ENCODE measurements at regions not wholly inside any gene's neighbourhood (a gene's known extent, or its start where the extent isn't known, plus 50 kb on each side); places are given as distances from the start of the nearest gene placed in this dataset.

- H3K27me3 ChIP-seq (replicated peaks; ENCODE audit: insufficient read depth), result no peaks in the 10 kb centered on the region
- in situ Hi-C loops (cut with MboI), result no loop called here
- TF ChIP-seq EZH2phosphoT487 (IDR thresholded peaks at IDR 0.05; ENCODE audit: insufficient read depth, low read depth) (no peak), EZH2 (IDR thresholded peaks at IDR 0.05; ENCODE audit: insufficient read depth, poor library complexity, severe bottlenecking) (no peak)
- no peak overlapping the region for H2AFZ ChIP-seq
- H3K36me3 ChIP-seq (ENCODE audit: low read depth), result no peaks in the 10 kb centered on the region
- DNase-seq, result no peak
- H3K9ac ChIP-seq, result no peak overlapping the region
- H3K9me2 ChIP-seq (ENCODE audit: insufficient read depth), result no peaks in the 10 kb centered on the region
- H3K79me2 ChIP-seq (ENCODE audit: insufficient read depth), result no peaks in the 10 kb centered on the region
- no peaks in the 10 kb centered on the region for H3K9me3 ChIP-seq (ENCODE audit: low read depth)
- no peaks in the 10 kb centered on the region for H3K4me1 ChIP-seq (ENCODE audit: insufficient read depth)
- no peaks in the 10 kb centered on the region for H4K20me1 ChIP-seq (ENCODE audit: insufficient read depth)
- WGBS, 2 experiments (ENCODE audit: low coverage in 1 of 2, low lambda C conversion rate in 2 of 2, missing lambda C conversion rate in 2 of 2), result 31 to 46% methylated on average over 2 of the region's 2 CpGs
- no peak overlapping the region for H3K27ac ChIP-seq
- no peak overlapping the region for H3K4me3 ChIP-seq
- H3F3A ChIP-seq (ENCODE audit: insufficient read depth), result no peaks in the 10 kb centered on the region
- no peak overlapping the region for H3K4me2 ChIP-seq (ENCODE audit: unreplicated experiment)
Observed at GRCh38 chr11:70698871-70699270, 300.5 kb downstream of the CTTN start.

- Histone ChIP-seq H3K9me3 (ENCODE audit: low read depth) (no peaks in the 10 kb centered on the region), H3F3A (ENCODE audit: insufficient read depth) (no peaks in the 10 kb centered on the region), H3K4me3 (no peak overlapping the region), H3K9ac (no peak overlapping the region), H3K27me3 (replicated peaks; ENCODE audit: insufficient read depth) (no peaks in the 10 kb centered on the region), H3K9me2 (ENCODE audit: insufficient read depth) (no peaks in the 10 kb centered on the region), H3K36me3 (ENCODE audit: low read depth) (no peaks in the 10 kb centered on the region), H3K4me1 (ENCODE audit: insufficient read depth) (no peaks in the 10 kb centered on the region), H3K27ac (no peak overlapping the region), H2AFZ (no peak overlapping the region), H4K20me1 (ENCODE audit: insufficient read depth) (no peaks in the 10 kb centered on the region), H3K79me2 (ENCODE audit: insufficient read depth) (no peaks in the 10 kb centered on the region), H3K4me2 (ENCODE audit: unreplicated experiment) (no peak overlapping the region)
- 19 to 25% methylated on average over 7 of the region's 7 CpGs for WGBS, 2 experiments (ENCODE audit: low coverage in 1 of 2, low lambda C conversion rate in 2 of 2, missing lambda C conversion rate in 2 of 2)
- TF ChIP-seq EZH2 (IDR thresholded peaks at IDR 0.05; ENCODE audit: insufficient read depth, poor library complexity, severe bottlenecking) (no peak), EZH2phosphoT487 (IDR thresholded peaks at IDR 0.05; ENCODE audit: insufficient read depth, low read depth) (no peak)
- DNase-seq, result no peak
- in situ Hi-C loops (cut with MboI), result no loop called here
Observed at GRCh38 chr11:70699294-70700221, 301.2 kb downstream of the CTTN start.

- in situ Hi-C loops (cut with MboI), result no loop called here
- H3K4me1 ChIP-seq (ENCODE audit: insufficient read depth), result no peaks in the 10 kb centered on the region
- no peaks in the 10 kb centered on the region for H3K9me2 ChIP-seq (ENCODE audit: insufficient read depth)
- no peak overlapping the region for H3K27ac ChIP-seq
- H2AFZ ChIP-seq, result no peak overlapping the region
- no peak overlapping the region for H3K4me2 ChIP-seq (ENCODE audit: unreplicated experiment)
- no peaks in the 10 kb centered on the region for H3K9me3 ChIP-seq (ENCODE audit: low read depth)
- DNase-seq, result no peak
- H3K27me3 ChIP-seq (replicated peaks; ENCODE audit: insufficient read depth), result no peaks in the 10 kb centered on the region
- no peaks in the 10 kb centered on the region for H3F3A ChIP-seq (ENCODE audit: insufficient read depth)
- WGBS, 2 experiments (ENCODE audit: low coverage in 1 of 2, low lambda C conversion rate in 2 of 2, missing lambda C conversion rate in 2 of 2), result 36 to 40% methylated on average over 8 of the region's 8 CpGs
- no peak overlapping the region for H3K4me3 ChIP-seq
- no peak for TF ChIP-seq EZH2 (IDR thresholded peaks at IDR 0.05; ENCODE audit: insufficient read depth, poor library complexity, severe bottlenecking)
- no peak for TF ChIP-seq EZH2phosphoT487 (IDR thresholded peaks at IDR 0.05; ENCODE audit: insufficient read depth, low read depth)
- H3K36me3 ChIP-seq (ENCODE audit: low read depth), result no peaks in the 10 kb centered on the region
- H3K9ac ChIP-seq, result no peak overlapping the region
- H3K79me2 ChIP-seq (ENCODE audit: insufficient read depth), result no peaks in the 10 kb centered on the region
- H4K20me1 ChIP-seq (ENCODE audit: insufficient read depth), result no peaks in the 10 kb centered on the region
Observed at GRCh38 chr11:70700453-70700852, 302.1 kb downstream of the CTTN start.

GRCh38 chr11:70700871-70701270 is 302.5 kb downstream of the CTTN start:
- Histone ChIP-seq H3K4me1 (ENCODE audit: insufficient read depth) (no peaks in the 10 kb centered on the region), H3K4me2 (ENCODE audit: unreplicated experiment) (no peak overlapping the region), H3K79me2 (ENCODE audit: insufficient read depth) (no peaks in the 10 kb centered on the region), H3K4me3 (no peak overlapping the region), H3K9me3 (ENCODE audit: low read depth) (no peaks in the 10 kb centered on the region), H3K27me3 (replicated peaks; ENCODE audit: insufficient read depth) (no peaks in the 10 kb centered on the region), H3K36me3 (ENCODE audit: low read depth) (no peaks in the 10 kb centered on the region), H3K9ac (no peak overlapping the region), H3K9me2 (ENCODE audit: insufficient read depth) (no peaks in the 10 kb centered on the region), H3K27ac (no peak overlapping the region), H3F3A (ENCODE audit: insufficient read depth) (no peaks in the 10 kb centered on the region), H4K20me1 (ENCODE audit: insufficient read depth) (no peaks in the 10 kb centered on the region), H2AFZ (no peak overlapping the region)
- WGBS, 2 experiments (ENCODE audit: low coverage in 1 of 2, low lambda C conversion rate in 2 of 2, missing lambda C conversion rate in 2 of 2), result 54 to 60% methylated on average over 5 of the region's 5 CpGs
- in situ Hi-C loops (cut with MboI), result no loop called here
- TF ChIP-seq EZH2phosphoT487 (IDR thresholded peaks at IDR 0.05; ENCODE audit: insufficient read depth, low read depth) (no peak), EZH2 (IDR thresholded peaks at IDR 0.05; ENCODE audit: insufficient read depth, poor library complexity, severe bottlenecking) (no peak)
- DNase-seq, result no peak

All from GM23248 (cell line).